Left lobe of liver (tissue), 2 donors: ENCODE measurements at regions not wholly inside any gene's neighbourhood (a gene's known extent, or its start where the extent isn't known, plus 50 kb on each side); places are given as distances from the start of the nearest gene placed in this dataset.

Source experiments
- ATAC-seq: fragments of 200-7000 bp; cut with Tn5 transposase; one replicate; pipeline ENCODE4 v1.9.1; 2020; ENCODE audit warnings: mild to moderate bottlenecking, moderate library complexity
- DNase-seq: peaks from one replicate; pipeline ENCODE4 v3.0.0-alpha.2; 2020; ENCODE audit warnings: low spot score
- donor health status: DM: no; HTN: no; CAD: no; lungs with moderate emphysema.
- donor health status: DM: no; HTN: yes; CAD: no.

DNA sequence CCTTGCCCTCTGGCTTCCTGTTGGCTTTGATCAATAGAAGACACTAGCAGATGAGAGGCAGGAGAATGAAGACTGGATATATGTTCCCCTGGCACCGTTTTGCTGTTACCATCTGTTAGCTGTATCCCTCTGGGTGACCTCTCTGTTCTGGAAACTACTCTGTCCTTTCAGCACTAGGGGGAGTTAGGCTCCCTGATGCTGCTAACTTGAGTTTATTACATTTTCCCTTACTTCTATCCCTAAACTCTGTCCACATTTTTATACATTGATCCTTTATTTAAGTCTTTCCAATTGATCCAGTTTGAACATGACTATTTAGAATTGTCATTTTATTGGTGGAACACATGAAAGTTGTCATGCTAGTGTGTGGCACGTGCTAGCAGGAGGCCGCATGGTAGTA, 1014.3 kb upstream of the CDH2 start:
- no peak for DNase-seq
- ATAC-seq = no peak

DNA sequence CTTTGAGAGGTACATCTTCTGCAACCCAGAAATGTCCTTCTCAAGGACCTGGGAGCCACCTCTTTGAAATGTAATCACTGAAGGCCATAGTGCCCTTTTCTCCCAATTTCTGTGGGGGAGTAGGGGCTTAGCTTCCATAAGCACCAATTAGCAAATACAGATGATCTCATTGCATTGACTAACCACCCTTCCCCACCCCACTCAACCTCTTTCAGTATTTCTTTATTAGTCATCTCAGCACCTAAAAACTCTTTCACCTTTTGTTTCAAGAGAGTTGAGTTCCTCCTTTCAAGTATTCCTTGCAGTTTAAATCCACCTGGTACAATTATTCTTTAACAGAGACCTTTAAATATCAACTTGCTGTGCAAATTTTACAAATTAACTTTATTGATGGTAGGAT, 1011.8 kb upstream of the CDH2 start:
- DNase-seq (no peak), ATAC-seq (no peak)

DNA sequence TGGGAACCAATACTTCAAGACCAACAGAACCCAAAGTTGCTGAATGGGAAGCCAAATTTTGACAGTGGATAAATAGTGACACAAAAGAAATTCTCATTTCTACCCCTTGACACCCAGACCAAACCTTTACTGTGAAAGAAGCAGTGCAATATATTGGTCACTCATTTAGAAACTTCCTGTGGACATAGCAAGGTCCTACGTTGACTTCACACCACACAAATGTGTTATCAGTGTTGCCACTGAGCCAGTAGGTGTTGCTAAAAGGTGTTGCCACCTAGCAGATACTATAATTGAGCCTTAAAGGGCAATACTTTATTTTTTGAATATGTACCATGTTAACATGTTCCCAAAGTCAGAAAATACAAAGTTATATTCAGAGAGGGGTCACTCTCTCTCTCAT, 1008.9 kb upstream of the CDH2 start:
- no peak for ATAC-seq
- no peak for DNase-seq

DNA sequence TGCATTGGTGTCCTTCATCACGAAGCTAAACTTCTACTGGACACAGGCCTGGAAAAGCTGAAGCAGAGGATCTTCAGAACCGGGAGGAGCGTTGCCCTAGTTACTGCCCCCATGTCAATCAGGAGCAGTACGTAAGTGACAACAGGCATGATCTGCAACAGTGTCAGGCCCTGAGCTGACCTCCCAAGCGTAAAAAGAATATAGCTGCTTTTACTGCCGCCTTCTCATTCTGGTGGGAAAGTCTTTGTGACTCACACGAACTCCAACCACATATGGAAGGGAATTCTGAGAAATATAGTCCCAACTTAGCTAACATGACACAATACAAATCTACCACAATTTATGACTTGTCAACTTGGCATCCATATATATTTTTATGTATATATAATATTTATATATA, 1007.7 kb upstream of the CDH2 start:
- ATAC-seq = no peak

DNA sequence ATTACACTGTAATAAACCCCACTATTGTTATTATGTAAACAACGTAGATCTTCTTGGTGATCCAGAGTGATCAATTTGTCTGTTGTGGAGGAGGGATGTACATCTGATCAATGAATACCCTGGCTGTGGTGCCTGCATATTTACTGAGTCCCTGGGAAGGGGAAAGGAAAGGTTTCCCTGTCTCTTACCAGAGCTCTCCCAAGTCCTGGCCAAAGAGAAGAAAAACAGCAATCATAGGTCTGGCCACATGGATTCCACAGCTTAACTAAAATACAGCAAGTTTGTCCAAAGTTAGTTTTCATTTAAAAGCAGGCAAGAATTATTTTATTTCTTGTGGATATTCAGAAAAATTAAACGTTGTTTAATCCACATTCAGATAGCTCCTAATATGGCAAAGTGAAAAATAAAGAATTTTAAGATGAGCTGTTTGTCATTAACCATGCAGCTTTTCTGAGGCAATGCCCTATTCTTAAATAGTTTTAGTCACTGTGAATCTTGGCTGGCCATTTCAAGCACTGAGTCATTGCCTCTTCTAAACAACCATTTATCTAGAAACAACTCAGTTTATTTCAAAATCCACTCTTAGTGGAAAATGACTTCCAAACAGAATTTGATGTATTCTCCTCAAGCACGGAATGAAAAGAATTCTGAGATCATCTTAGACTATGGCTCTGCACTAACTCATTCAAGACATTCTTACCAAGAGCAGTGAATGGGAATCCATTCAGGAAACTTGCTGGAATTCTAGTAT, 1004.4 kb upstream of the CDH2 start:
- DNase-seq (no peak), ATAC-seq (no peak)

More for the DNA sequence above, 1007.7 kb upstream of the CDH2 start:
- no peak for DNase-seq

DNA sequence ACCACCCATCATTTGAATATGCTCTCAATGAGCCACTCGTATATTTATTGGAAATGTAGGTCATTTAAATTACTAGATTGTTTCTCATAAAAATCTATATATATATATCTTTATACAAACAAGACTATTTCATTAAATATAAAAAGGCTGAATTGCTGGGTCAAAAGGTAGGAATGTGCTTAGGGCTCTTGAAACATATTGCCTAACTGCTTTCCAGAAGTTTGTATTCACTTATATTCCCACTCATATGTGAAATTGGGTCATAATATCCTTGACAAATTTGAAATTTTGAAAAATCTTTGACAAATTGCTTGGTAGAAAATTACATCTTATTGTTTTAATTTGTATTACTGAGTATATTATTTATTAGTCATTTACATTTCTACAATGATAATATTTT, 999.8 kb upstream of the CDH2 start:
- ATAC-seq (no peak), DNase-seq (no peak)

DNA sequence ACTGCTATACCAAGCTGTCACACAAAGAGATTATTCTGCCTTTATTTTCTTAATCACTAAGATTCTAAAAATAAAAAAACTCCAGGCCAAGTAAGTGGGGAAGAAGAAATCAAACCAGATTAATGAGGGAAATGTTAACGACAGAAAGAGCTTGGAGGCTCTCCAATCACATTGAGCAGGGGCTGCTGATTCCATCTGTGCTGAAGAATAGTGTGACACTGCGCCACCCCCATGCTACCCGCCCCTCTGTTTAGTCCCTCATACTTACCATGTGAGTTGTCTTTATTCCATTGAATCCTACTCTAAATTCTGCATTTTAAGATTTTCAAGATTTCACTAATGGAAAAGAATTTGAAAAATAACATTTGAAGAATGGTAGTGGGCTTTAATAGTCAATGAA, 998.0 kb upstream of the CDH2 start:
- no peak for ATAC-seq

DNA sequence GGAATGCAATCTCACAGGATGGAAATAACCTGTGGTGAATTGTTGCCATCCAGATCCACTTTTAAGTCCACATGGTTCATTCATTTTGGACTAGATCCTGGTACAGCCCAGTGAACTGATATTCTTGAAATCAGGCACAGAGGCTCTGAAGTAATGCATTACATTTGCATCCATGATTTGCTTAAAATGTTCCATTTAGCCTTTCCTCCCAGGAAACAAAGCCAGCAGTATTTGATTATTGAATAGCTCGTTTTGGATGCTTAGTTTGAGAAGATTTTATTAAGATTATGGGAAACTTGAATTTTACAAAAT, 995.8 kb upstream of the CDH2 start:
- DNase-seq (no peak), ATAC-seq (no peak)

More for the DNA sequence above, 998.0 kb upstream of the CDH2 start:
- DNase-seq = no peak

DNA sequence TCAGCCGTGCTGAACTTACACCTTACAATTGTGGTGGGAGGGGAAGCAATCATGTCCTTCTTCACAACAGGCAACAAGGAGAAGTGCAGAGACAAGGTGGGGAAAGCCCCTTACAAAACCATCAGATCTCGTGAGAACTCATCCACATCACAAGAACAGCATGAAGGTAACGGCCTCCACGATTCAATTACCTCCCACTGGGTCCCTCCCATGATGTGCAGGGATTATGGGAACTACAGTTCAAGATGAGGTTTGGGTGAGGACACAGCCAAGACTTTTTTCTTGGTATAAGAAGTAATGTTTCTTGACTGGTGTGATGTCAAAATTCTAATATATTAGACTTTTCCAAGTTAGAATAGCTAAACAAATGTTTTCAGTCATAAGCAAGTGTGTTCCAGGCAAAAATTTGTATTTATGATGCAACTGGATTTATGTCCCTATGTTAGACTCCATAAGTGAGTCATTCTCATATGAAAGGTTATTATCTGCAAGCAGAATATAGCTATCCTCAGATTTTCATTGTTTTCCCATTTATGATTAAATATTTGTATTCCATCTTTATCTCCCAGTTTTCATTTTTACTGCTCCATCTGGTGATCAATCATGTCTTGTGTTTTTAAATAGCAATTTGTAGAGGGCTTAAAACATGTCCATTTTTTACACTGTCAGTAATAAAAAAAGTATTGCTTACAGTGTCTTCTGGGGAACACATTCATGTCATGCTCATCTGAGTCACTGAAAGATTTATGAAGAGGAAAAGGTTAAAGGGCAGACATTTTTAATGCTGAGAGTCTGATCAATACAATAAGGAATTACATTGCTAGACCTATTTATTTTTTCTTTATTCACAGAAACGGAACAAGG, 995.2 kb upstream of the CDH2 start:
- ATAC-seq (no peak), DNase-seq (no peak)

DNA sequence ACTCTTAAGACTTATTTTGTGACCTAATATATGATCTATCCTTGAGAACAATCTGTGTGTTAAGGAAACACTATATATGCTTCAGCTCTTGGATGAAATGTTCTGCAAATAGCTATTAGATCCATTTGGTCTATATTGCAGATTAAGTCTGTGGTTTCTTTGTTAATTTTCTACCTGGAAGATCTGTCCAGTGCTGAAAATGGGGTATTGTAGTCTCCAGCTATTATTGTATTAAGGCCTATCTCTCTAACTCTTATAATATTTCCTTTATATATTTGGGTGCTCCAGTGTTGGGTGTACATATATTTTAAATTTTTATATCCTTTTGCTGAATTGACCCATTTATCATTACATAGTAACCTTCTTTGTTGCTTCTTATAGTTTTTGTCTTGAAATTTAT, 992.7 kb upstream of the CDH2 start:
- no peak for ATAC-seq
- no peak for DNase-seq

DNA sequence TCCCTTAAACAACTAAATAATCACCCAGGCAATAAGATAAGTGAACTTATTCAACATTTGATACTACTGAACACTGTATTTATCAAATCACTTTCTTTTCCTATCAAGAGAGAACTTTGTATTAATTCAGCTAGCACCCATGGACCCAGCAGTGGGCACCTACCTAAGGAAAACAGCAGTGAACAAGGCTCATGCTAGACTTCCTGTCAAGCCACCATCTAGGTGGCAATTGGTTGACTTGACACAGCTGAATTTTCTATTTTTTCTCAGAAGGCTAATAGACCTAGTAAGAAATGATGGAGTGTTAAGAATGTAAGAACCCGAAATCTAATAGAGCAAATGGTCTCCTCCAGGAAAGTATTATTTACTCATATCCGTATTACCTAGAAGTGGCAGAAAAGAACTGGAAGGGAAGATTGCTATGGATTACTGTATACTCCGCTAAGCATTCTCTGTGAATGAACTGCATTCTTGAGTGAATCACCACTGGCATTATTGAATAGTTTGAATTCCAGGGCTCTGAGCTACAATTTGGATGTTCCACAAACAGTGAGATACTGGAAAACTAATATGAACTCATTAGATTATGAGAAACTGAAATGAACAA, 988.2 kb upstream of the CDH2 start:
- DNase-seq (no peak), ATAC-seq (no peak)

DNA sequence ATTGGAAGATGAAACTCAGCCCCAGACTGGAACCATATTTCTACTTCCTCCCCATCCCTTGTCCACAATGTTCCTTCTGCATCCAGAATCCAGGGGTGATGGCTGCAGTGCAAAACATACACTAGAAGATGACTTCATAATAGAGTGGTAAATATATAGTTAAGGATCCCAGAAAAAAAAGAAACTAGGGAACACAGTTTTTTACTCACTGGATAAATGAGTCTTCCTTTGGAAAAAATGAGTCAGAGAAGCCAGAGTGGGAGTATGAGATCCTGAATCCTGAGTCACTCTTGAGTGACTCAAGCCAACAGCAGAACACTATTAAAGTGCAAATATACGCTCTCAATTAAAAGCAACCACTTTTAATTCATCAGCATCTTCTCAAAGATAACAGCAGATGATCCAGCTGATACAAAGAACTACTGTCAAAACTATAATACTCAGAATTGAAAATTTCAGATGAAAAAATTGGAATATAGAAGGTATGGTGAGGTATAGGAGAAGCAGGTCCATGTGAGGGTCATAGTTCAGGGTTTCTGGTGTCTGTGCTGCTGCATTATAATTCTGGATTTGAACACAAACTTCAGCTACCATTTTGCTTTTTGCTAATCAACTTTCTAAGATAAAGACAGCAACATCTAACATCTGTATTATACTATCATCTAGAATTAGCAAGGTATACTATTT, 987.2 kb upstream of the CDH2 start:
- ATAC-seq (no peak), DNase-seq (no peak)

DNA sequence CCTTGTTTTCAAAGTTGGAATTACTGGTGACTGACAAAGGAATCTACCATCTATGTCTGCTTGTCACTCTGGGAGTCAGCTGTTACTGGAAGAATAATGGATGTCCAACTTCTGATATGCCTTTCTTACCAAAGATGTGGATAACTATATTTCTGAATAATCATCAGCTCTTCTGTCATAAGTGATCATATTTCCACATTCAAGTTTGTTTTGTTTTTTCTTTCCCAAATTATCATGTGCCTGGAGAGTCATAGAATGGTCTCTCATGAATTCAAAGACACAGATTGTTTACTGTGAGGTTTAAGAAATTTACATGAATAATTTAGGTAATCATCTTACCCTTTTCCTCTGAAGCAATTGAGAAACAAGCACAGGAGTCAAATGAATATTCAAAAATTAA, 986.7 kb upstream of the CDH2 start:
- ATAC-seq (no peak), DNase-seq (no peak)

DNA sequence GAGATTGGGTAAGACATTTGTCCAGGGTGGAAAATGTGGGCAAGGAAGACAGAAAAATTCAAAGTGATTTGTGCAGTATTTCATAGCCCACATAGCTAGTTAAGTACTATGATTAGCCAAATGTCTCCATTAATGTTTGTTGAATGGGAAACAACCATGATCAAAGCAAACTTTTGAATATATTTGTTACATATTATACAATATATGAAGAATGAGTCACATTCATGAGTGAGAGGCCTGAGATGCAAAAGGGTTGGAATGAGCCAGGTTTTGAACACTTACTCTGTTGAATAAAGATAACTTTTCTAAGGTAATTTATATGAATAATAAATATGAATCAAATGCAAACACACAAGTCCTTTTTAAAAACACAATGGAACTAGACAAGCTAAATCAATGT, 984.5 kb upstream of the CDH2 start:
- ATAC-seq (no peak), DNase-seq (no peak)

DNA sequence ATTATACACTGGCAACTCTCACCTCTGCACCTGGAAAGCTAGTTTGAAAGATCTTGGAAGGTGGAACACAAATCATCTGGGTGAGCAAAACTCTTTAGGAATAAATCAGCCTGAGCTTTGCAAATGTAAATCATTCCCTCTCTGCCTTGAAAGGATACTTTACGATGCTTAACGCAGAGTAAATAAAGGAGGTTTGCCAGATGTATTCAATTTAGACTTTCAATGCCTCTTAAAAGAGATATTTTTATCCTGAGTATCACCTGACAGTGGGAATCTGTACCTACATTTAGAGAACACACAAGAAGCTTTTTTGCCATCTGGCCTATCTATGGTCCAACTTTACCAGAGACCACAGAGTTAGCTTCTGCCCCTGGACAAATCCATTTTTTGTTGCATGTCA, 983.2 kb upstream of the CDH2 start:
- no peak for DNase-seq
- no peak for ATAC-seq

DNA sequence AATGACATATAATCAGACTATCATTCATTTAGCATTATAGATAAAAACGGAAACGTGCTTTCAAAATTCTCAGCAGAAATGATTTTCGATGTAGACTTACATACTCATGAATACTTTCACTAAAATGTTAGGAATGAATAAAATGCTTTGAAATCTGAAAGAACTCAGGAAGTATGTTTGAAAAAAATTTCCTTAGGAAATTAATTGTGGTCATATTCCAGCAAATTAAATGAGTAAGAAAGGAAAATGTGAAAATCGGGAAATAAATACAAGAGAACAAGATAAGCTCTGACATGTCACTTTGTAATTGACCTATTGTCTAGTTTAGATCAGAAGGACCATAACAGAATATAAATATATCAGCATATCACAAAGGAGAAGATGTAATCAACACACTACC, 981.0 kb upstream of the CDH2 start:
- no peak for ATAC-seq
- DNase-seq = no peak

DNA sequence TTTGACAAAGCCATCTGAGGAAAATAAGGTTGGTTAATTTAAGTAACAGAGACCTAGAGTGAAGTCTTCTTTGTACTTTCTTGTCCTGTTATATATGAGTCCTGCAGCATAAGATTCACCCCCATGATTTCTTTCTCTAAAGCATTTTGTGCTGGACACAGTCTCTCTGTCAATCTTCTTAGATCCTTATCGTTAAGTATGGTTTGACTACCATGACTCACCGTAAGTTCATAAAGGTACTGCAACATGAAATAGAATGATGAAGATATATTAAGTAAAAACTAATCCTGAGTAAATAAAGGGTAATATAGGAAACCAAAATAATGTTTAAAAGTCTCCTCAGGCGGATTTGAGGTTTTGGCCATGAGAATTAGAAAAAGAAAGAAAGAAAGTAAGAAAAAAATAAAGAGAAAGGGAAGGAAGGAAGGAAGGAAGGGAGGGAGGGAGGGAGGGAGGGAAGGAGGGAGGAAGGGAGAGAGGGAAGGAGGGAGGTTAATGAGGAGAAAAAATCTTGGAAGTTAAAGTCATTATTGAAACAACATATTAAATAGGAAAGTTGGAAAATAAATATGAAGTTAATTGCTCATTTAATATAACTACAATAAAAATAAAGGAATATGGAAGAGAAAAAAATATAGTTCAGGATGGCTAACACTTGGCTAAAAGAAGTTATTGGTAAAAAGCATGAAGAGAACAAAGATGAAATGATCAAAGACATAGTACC, 980.3 kb upstream of the CDH2 start:
- DNase-seq = no peak
- no peak for ATAC-seq

DNA sequence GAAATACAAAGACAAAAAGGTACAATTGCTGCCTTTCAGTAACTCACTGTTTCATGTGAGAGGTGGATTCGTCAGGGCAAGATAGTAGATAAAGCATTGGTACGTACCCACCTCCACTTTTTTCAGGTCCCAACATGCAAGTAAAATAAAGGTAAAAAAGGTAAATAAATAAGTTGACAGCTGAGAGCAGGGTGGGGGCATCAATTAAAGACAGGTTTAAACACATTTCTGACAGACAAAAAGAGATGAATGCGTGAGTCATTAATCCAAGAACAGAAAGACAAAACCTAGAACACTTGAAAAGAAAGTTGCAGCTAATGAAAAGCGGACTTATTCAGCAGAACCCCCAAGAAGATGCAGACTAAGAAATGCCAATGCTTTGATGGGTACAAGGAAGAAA, 979.6 kb upstream of the CDH2 start:
- no peak for ATAC-seq
- no peak for DNase-seq

DNA sequence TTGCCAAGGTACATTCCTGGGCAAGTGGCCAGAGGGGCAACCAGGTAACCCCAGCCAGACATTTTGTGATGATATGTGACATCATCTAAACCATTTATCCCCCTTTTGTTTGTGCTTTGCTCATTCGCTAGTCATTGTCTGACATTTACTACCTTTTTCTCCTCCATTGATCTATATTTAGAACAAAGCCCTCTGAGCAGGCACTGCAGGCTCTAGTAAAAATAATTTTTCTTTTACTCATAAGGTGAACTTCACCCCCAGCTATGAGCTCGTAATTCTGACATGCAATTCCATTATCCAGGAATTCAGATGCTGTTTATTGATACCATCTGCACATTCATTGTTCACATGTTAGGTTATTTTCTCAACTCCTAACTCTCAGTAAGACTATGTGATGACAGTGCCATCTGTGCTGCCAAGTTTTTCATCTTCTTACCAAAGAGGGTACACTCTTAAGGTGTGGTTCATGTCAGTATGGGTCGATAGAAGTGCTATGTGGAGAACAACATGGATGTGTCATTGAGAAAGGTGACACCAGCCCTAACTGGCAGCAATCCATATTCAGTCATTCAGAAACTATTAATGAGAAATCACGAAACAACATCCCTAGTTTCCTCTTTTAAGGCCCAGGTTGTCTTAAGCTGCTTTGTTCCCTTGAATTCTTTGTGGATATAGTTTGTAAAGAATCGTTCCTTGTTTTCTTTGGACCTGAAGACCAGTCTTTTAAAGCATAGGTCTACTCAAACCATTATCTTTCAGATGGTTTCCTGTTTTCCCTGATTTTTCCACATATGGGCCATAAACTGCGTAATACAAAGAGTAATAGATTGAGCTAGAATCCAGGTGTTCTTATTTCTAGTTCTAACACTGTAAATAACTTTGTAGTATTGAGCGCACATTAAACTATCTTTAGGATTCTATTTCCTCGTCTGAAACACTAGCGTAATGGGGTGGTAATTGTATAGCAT, 978.1 kb upstream of the CDH2 start:
- DNase-seq (no peak), ATAC-seq (no peak)
